HEK293 (cell line): ENCODE measurements at regions not wholly inside any gene's neighbourhood (a gene's known extent, or its start where the extent isn't known, plus 50 kb on each side); places are given as distances from the start of the nearest gene placed in this dataset.

Source experiments
- CTCF ChIA-PET: fragments of 350-600 bp; formaldehyde crosslinking; extraction: SDS; loops from one replicate; lab custom pipeline; 2021; ENCODE audit warnings: antibody characterized with exemption; lab: Yijun Ruan, JAX
- POLR2A ChIA-PET: fragments of 300-600 bp; formaldehyde crosslinking; extraction: SDS; loops from one replicate; lab custom pipeline; 2020; ENCODE audit warnings: antibody characterized with exemption, inconsistent platforms; lab: Yijun Ruan, JAX
- H3K27ac ChIP-seq: fragments of 200-500 bp; sonication (Bioruptor generic); 2 replicates; pipeline ENCODE4 v1.5.1; 2014; ENCODE audit warnings: low read depth, low read length, control low read depth, inconsistent platforms; ENCODE audit errors: extremely low read depth
- H3K36me3 ChIP-seq, 2 experiments: fragments of 200-500 bp in 1 of 2; sonication (Bioruptor generic) in 1 of 2; 1 replicate in 1 of 2; 2 replicates in 1 of 2; pipeline ENCODE4 v1.5.1; 2014 to 2017; ENCODE audit warnings: inconsistent platforms in 2 of 2, low read length in 2 of 2; ENCODE audit not compliant: control insufficient read depth in 2 of 2, insufficient read depth in 1 of 2
- H3K4me1 ChIP-seq: fragments of 200-500 bp; sonication (Bioruptor generic); 2 replicates; pipeline ENCODE4 v1.5.1; 2014; ENCODE audit warnings: mild to moderate bottlenecking, low read length, inconsistent platforms; ENCODE audit not compliant: control insufficient read depth, insufficient read depth
- H3K4me3 ChIP-seq: 2 replicates; pipeline ENCODE4 v1.5.1; 2011; ENCODE audit warnings: low read depth, mild to moderate bottlenecking, control low read depth, low read length, moderate library complexity
- H3K9me3 ChIP-seq: fragments of 200-500 bp; sonication (Bioruptor generic); 2 replicates; pipeline ENCODE4 v1.5.1; 2014; ENCODE audit warnings: low read depth, low read length, inconsistent platforms; ENCODE audit not compliant: control insufficient read depth, insufficient read depth
- GLIS1 ChIP-seq: fragments of 450-650 bp; formaldehyde crosslinking; IDR thresholded peaks from 2 replicates; pipeline ENCODE4 v1.5.1; 2016; ENCODE audit warnings: missing biosample characterization, missing genetic modification characterization
- HOXD13 ChIP-seq: sonication (generic); formaldehyde crosslinking; IDR thresholded peaks from 2 replicates; pipeline ENCODE4 v1.8.0; 2022; ENCODE audit warnings: missing genetic modification reagents, borderline replicate concordance
- IKZF3 ChIP-seq: fragments of 450-650 bp; IDR thresholded peaks from 2 replicates; pipeline ENCODE4 v1.5.0; 2018; ENCODE audit warnings: missing biosample characterization, mild to moderate bottlenecking, missing genetic modification characterization, moderate library complexity
- KLF10 ChIP-seq: fragments of 450-650 bp; IDR thresholded peaks from 2 replicates; pipeline ENCODE4 v1.5.1; 2018; ENCODE audit warnings: missing biosample characterization, mild to moderate bottlenecking, missing genetic modification characterization
- KLF7 ChIP-seq: fragments of 450-650 bp; formaldehyde crosslinking; IDR thresholded peaks from 2 replicates; pipeline ENCODE4 v1.5.1; 2016; ENCODE audit warnings: missing biosample characterization, missing genetic modification characterization, borderline replicate concordance
- PBX3 ChIP-seq: sonication (generic); formaldehyde crosslinking; IDR thresholded peaks from 2 replicates; pipeline ENCODE4 v1.8.1; 2022; ENCODE audit warnings: mild to moderate bottlenecking, moderate library complexity, missing genetic modification reagents
- TCF7L2 ChIP-seq: IDR thresholded peaks from 2 replicates; pipeline ENCODE4 v1.6.1; 2011; ENCODE audit warnings: low read depth, mild to moderate bottlenecking, inconsistent platforms, low read length, moderate library complexity, borderline replicate concordance
- ZFP37 ChIP-seq: fragments of 450-650 bp; formaldehyde crosslinking; IDR thresholded peaks from 2 replicates; pipeline ENCODE4 v1.5.1; 2016; ENCODE audit warnings: missing biosample characterization, missing genetic modification characterization
- ZNF362 ChIP-seq: fragments of 450-650 bp; formaldehyde crosslinking; IDR thresholded peaks from 2 replicates; pipeline ENCODE4 v1.5.1; 2016; ENCODE audit warnings: missing biosample characterization, missing genetic modification characterization
- ZNF394 ChIP-seq: fragments of 450-650 bp; formaldehyde crosslinking; IDR thresholded peaks from 2 replicates; pipeline ENCODE4 v1.5.1; 2016; ENCODE audit warnings: missing biosample characterization, missing genetic modification characterization, mild to moderate bottlenecking, moderate library complexity, borderline replicate concordance
- ZNF404 ChIP-seq: fragments of 450-650 bp; formaldehyde crosslinking; IDR thresholded peaks from 2 replicates; pipeline ENCODE4 v1.5.1; 2017; ENCODE audit warnings: missing biosample characterization, missing genetic modification characterization
- ZNF423 ChIP-seq: fragments of 450-650 bp; formaldehyde crosslinking; IDR thresholded peaks from 2 replicates; pipeline ENCODE4 v1.5.1; 2016; ENCODE audit warnings: missing biosample characterization, missing genetic modification characterization
- ZNF580 ChIP-seq: fragments of 450-650 bp; formaldehyde crosslinking; IDR thresholded peaks from 2 replicates; pipeline ENCODE4 v1.5.1; 2016; ENCODE audit warnings: missing biosample characterization, missing genetic modification characterization
- ZNF621 ChIP-seq: fragments of 450-650 bp; formaldehyde crosslinking; IDR thresholded peaks from 2 replicates; pipeline ENCODE4 v1.5.1; 2017; ENCODE audit warnings: missing biosample characterization, missing genetic modification characterization
- ZNF692 ChIP-seq: fragments of 450-650 bp; formaldehyde crosslinking; IDR thresholded peaks from 2 replicates; pipeline ENCODE4 v1.5.1; 2016; ENCODE audit warnings: missing biosample characterization, missing genetic modification characterization
- ZNF76 ChIP-seq: fragments of 450-650 bp; formaldehyde crosslinking; IDR thresholded peaks from 2 replicates; pipeline ENCODE4; 2016; ENCODE audit warnings: low read depth, missing biosample characterization, missing genetic modification characterization, borderline replicate concordance
- ZSCAN16 ChIP-seq: fragments of 450-650 bp; formaldehyde crosslinking; IDR thresholded peaks from 2 replicates; pipeline ENCODE4 v1.5.1; 2016; ENCODE audit warnings: missing biosample characterization, missing genetic modification characterization

GRCh38 chr5:92775711-92776615, 805.1 kb downstream of the NR2F1-AS1 start:
- CTCF ChIA-PET: no interaction called here

GRCh38 chr5:92769978-92770377, 811.0 kb downstream of the NR2F1-AS1 start:
- H3K36me3 ChIP-seq: no peaks in the 10 kb centered on the region
- CTCF ChIA-PET: no interaction called here
- TF ChIP-seq ZNF580 (tag by site-specific recombination) (no peak), HOXD13 (CRISPR knock-in tag) (no peak), ZNF692 (tag by site-specific recombination) (no peak), IKZF3 (tag by site-specific recombination) (no peak)
- TF ChIP-seq, all 188 proteins: peak for 0
- H3K4me3 ChIP-seq: no peak overlapping the region
- H3K4me1 ChIP-seq: peaks cover 3% of the 10 kb centered on the region; the same call in 1 of the 2 replicates
- POLR2A ChIA-PET: no interaction called here
- no peak overlapping the region for H3K27ac ChIP-seq
- no peaks in the 10 kb centered on the region for H3K9me3 ChIP-seq

More at GRCh38 chr5:92775711-92776615, 805.1 kb downstream of the NR2F1-AS1 start:
- peaks cover 3% of the 10 kb centered on the region; the same call in 1 of the 2 replicates for H3K4me1 ChIP-seq
- no peak overlapping the region for H3K27ac ChIP-seq
- no peak overlapping the region for H3K4me3 ChIP-seq
- no peaks in the 10 kb centered on the region for H3K36me3 ChIP-seq
- no peaks in the 10 kb centered on the region for H3K9me3 ChIP-seq
- POLR2A ChIA-PET: interaction anchor here (0.6 kb wide), 1 partner anchor 1043 kb away, joined by 5 read pairs; no protein-coding TSS in a partner anchor
- TF ChIP-seq ZNF621 (tag by site-specific recombination) (no peak), ZFP37 (tag by site-specific recombination) (no peak), ZNF404 (tag by site-specific recombination) (no peak), PBX3 (no peak), ZNF362 (tag by site-specific recombination) (no peak), GLIS1 (no peak), KLF7 (tag by site-specific recombination) (no peak), ZNF394 (no peak), KLF10 (tag by site-specific recombination) (no peak), ZNF76 (no peak), ZSCAN16 (tag by site-specific recombination) (no peak)

GRCh38 chr5:92761585-92761984, 819.4 kb downstream of the NR2F1-AS1 start:
- Histone ChIP-seq H3K36me3 (no peaks in the 10 kb centered on the region), H3K27ac (no peak overlapping the region), H3K9me3 (no peaks in the 10 kb centered on the region), H3K4me3 (no peak overlapping the region), H3K4me1 (no peaks in the 10 kb centered on the region)
- POLR2A ChIA-PET: no interaction called here
- TF ChIP-seq TCF7L2 (peak; percentile 39; the same call in 1 of the 2 replicates), ZNF423 (tag by site-specific recombination) (no peak)
- CTCF ChIA-PET: no interaction called here
